ENCODE measurements at regions not wholly inside any gene's neighbourhood (a gene's known extent, or its start where the extent isn't known, plus 50 kb on each side); places are given as distances from the start of the nearest gene placed in this dataset.

DNA sequence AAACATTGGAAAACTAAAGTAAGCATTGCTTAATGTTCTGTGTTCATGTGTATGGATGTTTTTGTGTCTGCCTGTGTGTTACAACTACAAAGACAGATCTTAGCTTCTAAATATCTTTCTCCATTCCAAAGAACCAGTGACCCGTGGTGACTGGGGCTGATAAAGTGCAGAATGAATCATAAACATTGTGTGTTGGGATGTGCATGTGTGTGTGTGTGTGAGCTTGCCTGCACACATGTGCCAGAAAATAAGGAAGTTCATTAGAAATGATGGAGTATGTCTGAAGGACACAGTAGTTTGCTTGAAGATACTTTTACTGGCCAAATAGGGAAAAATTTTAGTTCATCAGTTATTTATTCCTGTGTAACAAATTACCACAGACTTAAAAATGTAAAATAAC is 756.6 kb upstream of the CELF4 start:
- no peak for TF ChIP-seq CTCF (IDR thresholded peaks at IDR 0.05; ENCODE audit: insufficient read depth, low read length, poor library complexity, severe bottlenecking)
- no peak for TF ChIP-seq EZH2phosphoT487 (conservative IDR thresholded peaks at IDR 0.05; ENCODE audit: low read length)

Measured in SU-DHL-6 (cell line).